CD4-positive, alpha-beta T cell (primary cell): ENCODE measurements at regions not wholly inside any gene's neighbourhood (a gene's known extent, or its start where the extent isn't known, plus 50 kb on each side); places are given as distances from the start of the nearest gene placed in this dataset.

Experiments used
- ATAC-seq: fragments of 200-7000 bp; cut with Tn5 transposase; one replicate; pipeline ENCODE4 v1.10.0; 2022; ENCODE audit warnings: mild to moderate bottlenecking; ENCODE audit not compliant: poor library complexity
- CTCF ChIA-PET: fragments of 350-600 bp; sonication (Branson Sonifier 250); formaldehyde crosslinking; loops from one replicate; lab custom pipeline; 2021; ENCODE audit warnings: antibody characterized with exemption, inconsistent platforms; lab: Charles Lee
- POLR2A ChIA-PET: fragments of 350-600 bp; sonication (Branson Sonifier 250); formaldehyde crosslinking; loops from one replicate; lab custom pipeline; 2021; ENCODE audit warnings: antibody characterized with exemption, inconsistent platforms; lab: Charles Lee
- DNase-seq, 14 experiments: peaks; one replicate each; pipeline ENCODE4 v3.0.0-alpha.2; 2013 to 2020; ENCODE audit warnings: mixed read lengths in 2 of 14
- H3K27ac ChIP-seq, 2 donors: one replicate each; pipeline versions ENCODE4 v1.5.1 to v1.7.0; 2013; ENCODE audit warnings: low read length in 2 of 2, low read depth in 1 of 2, mild to moderate bottlenecking in 1 of 2
- H3K27me3 ChIP-seq, 2 experiments: 1 replicate in 1 of 2; 2 replicates in 1 of 2; pipeline versions ENCODE4 v1.6.1 to v1.7.0; 2013; ENCODE audit warnings: low read length in 2 of 2, control low read depth in 1 of 2, mild to moderate bottlenecking in 1 of 2, moderate library complexity in 1 of 2; ENCODE audit not compliant: insufficient read depth in 2 of 2, control insufficient read depth in 1 of 2
- H3K36me3 ChIP-seq: one replicate; pipeline ENCODE4 v1.6.1; 2013; ENCODE audit warnings: low read length, control low read depth; ENCODE audit not compliant: insufficient read depth
- H3K4me1 ChIP-seq: one replicate; pipeline ENCODE4 v1.6.1; 2013; ENCODE audit warnings: low read length, control low read depth; ENCODE audit not compliant: insufficient read depth
- H3K4me3 ChIP-seq: one replicate; pipeline ENCODE4 v1.5.1; 2013; ENCODE audit warnings: mild to moderate bottlenecking, low read length, moderate library complexity
- H3K9me3 ChIP-seq, 2 experiments: 1 replicate in 1 of 2; 2 replicates in 1 of 2; pipeline versions ENCODE4 v1.6.1 to v1.7.0; 2013; ENCODE audit warnings: low read length in 2 of 2, mild to moderate bottlenecking in 2 of 2, control low read depth in 1 of 2, moderate library complexity in 1 of 2; ENCODE audit not compliant: control insufficient read depth in 1 of 2, insufficient read depth in 1 of 2
- H3K27ac Mint-ChIP-seq: one replicate; pipeline ENCODE4 v1.8.0; 2020; ENCODE audit warnings: mixed read lengths
- H3K27me3 Mint-ChIP-seq: one replicate; pipeline ENCODE4 v1.8.0; 2021; ENCODE audit warnings: mixed read lengths
- H3K36me3 Mint-ChIP-seq: one replicate; pipeline ENCODE4 v1.8.0; 2021; ENCODE audit warnings: low read depth, mixed read lengths
- H3K4me1 Mint-ChIP-seq: one replicate; pipeline ENCODE4 v1.8.0; 2021; ENCODE audit warnings: low read depth, mixed read lengths
- H3K4me3 Mint-ChIP-seq: one replicate; pipeline ENCODE4 v1.8.0; 2020; ENCODE audit warnings: mild to moderate bottlenecking, mixed read lengths
- H3K9me3 Mint-ChIP-seq: one replicate; pipeline ENCODE4 v1.8.0; 2020; ENCODE audit warnings: mixed read lengths
- intact Hi-C, 2 experiments: fragments of 100-400 bp; cut with DNase I in 1 of 2; cut with micrococcal nuclease in 1 of 2; formaldehyde crosslinking; loops; one replicate each; pipeline versions ENCODE4 v1.15.1 to v1.9.0; 2023 to 2025; cut with DNase I, micrococcal nuclease
- TF ChIP-seq, protein P1 (sequence below): fragments of 200-600 bp; IDR thresholded peaks from one replicate; pipeline ENCODE4 v1.8.0; 2022; ENCODE audit warnings: antibody characterized with exemption, mild to moderate bottlenecking

- Histone ChIP-seq H3K4me1 (no peaks in the 10 kb centered on the region), H3K4me3 (no peak overlapping the region), H3K36me3 (no peaks in the 10 kb centered on the region), H3K27ac (no peak overlapping the region), H3K9me3 (no peaks in the 10 kb centered on the region), H3K27me3 (no peaks in the 10 kb centered on the region)
- CTCF ChIA-PET = no interaction called here
- Mint-ChIP-seq H3K36me3 (no peaks in the 10 kb centered on the region), H3K4me3 (no peak overlapping the region), H3K4me1 (no peaks in the 10 kb centered on the region), H3K27me3 (peaks cover 5% of the 10 kb centered on the region), H3K9me3 (no peaks in the 10 kb centered on the region), H3K27ac (no peak overlapping the region)
- DNase-seq (no peak), ATAC-seq (no peak)
- POLR2A ChIA-PET = no interaction called here
- TF ChIP-seq, protein P1, sequence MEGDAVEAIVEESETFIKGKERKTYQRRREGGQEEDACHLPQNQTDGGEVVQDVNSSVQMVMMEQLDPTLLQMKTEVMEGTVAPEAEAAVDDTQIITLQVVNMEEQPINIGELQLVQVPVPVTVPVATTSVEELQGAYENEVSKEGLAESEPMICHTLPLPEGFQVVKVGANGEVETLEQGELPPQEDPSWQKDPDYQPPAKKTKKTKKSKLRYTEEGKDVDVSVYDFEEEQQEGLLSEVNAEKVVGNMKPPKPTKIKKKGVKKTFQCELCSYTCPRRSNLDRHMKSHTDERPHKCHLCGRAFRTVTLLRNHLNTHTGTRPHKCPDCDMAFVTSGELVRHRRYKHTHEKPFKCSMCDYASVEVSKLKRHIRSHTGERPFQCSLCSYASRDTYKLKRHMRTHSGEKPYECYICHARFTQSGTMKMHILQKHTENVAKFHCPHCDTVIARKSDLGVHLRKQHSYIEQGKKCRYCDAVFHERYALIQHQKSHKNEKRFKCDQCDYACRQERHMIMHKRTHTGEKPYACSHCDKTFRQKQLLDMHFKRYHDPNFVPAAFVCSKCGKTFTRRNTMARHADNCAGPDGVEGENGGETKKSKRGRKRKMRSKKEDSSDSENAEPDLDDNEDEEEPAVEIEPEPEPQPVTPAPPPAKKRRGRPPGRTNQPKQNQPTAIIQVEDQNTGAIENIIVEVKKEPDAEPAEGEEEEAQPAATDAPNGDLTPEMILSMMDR = no peak
- intact Hi-C loops = no loop called here
Measured at GRCh38 chr6:87923389-87924050, 124.1 kb upstream of the SPACA1 start.

DNA sequence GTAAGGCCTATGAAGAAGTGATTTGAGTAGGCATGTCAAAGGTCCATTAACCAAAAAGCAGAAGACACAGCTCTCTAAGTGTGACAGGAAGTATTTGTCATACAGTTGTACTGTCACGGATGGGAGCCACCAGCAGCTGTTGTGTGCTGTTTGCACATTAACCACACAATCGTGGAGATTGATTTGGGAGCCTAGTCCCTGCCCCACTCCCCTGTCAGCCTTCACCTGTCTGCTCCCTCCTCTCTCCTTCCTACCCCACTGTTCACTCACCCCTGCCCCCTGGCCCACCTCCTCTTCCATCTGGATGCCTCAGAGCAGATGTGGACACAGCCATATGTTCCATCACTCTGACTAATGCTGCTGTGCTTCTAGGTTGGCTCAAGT is 124.7 kb upstream of the SPACA1 start:
- Histone ChIP-seq H3K36me3 (no peaks in the 10 kb centered on the region), H3K4me3 (no peak overlapping the region), H3K27ac (no peak overlapping the region), H3K27me3 (no peaks in the 10 kb centered on the region), H3K9me3 (no peaks in the 10 kb centered on the region), H3K4me1 (no peaks in the 10 kb centered on the region)
- TF ChIP-seq, protein P1 = no peak
- peak in 3 of 14 experiments; percentile 31 to 35 (median 33) for DNase-seq
- CTCF ChIA-PET = no interaction called here
- no peaks in the 10 kb centered on the region for H3K36me3 Mint-ChIP-seq
- no peak overlapping the region for H3K27ac Mint-ChIP-seq
- intact Hi-C loops = no loop called here
- H3K4me3 Mint-ChIP-seq = no peak overlapping the region
- no peak for ATAC-seq
- peaks cover 5% of the 10 kb centered on the region for H3K27me3 Mint-ChIP-seq
- H3K9me3 Mint-ChIP-seq = no peaks in the 10 kb centered on the region
- no peaks in the 10 kb centered on the region for H3K4me1 Mint-ChIP-seq
- POLR2A ChIA-PET = no interaction called here

DNA sequence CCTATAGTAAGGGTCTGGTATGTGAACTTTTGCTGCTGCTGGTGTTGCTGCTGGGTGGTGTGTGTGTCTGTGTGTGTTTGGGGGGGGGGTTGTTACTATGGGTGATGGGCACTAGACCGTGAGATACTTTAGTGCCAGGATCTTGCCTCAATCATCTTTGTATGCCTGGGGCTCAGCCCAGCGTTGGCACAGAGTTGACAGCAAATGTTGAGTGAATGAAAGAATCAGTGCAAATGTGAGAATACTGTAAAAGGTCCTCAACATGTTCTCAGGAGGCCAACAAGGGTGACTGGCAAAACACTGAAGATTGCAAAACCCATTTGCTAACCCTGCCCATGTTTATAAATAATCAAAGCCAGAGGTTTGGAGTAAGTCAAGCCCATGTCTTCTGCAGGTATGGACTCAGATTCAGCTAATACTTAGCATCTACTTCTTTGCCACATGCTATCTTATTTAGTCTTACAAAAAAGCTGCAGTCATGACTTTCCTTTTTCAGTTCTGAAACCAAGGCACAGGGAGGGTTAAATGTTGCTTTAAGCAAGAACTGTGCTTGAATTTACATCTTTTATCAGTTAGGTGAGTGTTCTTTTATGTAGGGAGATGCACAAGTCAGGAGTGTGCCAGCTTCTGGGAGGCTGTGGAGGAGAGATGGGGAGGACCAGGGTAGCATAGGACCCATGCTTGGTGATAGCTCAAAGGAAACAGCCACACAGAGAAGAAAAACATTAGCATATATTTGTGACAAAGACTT is 125.3 kb upstream of the SPACA1 start:
- H3K4me3 Mint-ChIP-seq = no peak overlapping the region
- no peaks in the 10 kb centered on the region for H3K4me1 Mint-ChIP-seq
- ChIA-PET POLR2A (no interaction called here), CTCF (no interaction called here)
- TF ChIP-seq, protein P1 = no peak
- Histone ChIP-seq H3K27me3 (no peaks in the 10 kb centered on the region), H3K9me3 (no peaks in the 10 kb centered on the region), H3K36me3 (no peaks in the 10 kb centered on the region), H3K27ac (no peak overlapping the region), H3K4me3 (no peak overlapping the region), H3K4me1 (no peaks in the 10 kb centered on the region)
- intact Hi-C loops = no loop called here
- no peak overlapping the region for H3K27ac Mint-ChIP-seq
- H3K27me3 Mint-ChIP-seq = peaks cover 5% of the 10 kb centered on the region
- ATAC-seq = no peak
- DNase-seq = no peak
- no peaks in the 10 kb centered on the region for H3K36me3 Mint-ChIP-seq
- no peaks in the 10 kb centered on the region for H3K9me3 Mint-ChIP-seq
